Gastroesophageal sphincter (tissue), 3 donors: ENCODE measurements at regions not wholly inside any gene's neighbourhood (a gene's known extent, or its start where the extent isn't known, plus 50 kb on each side); places are given as distances from the start of the nearest gene placed in this dataset.

Experiments used
- EP300 ChIP-seq: sonication (generic); formaldehyde crosslinking; IDR thresholded peaks from one replicate; pipeline ENCODE4 v1.6.1; 2017; ENCODE audit warnings: antibody characterized with exemption, mild to moderate bottlenecking
- POLR2A ChIP-seq, 2 donors: fragments of 450-650 bp; IDR thresholded peaks; one replicate each; pipeline ENCODE4 v1.6.1; 2017; ENCODE audit warnings: antibody characterized with exemption in 2 of 2, mild to moderate bottlenecking in 2 of 2, moderate library complexity in 1 of 2
- TF ChIP-seq, protein P1 (sequence below), 4 experiments: fragments of 200-600 bp in 2 of 4; fragments of 450-650 bp in 2 of 4; sonication (generic) in 1 of 4; IDR thresholded peaks; one replicate each; pipeline ENCODE4 v1.5.1; 2017 to 2019; ENCODE audit warnings: antibody characterized with exemption in 4 of 4, mild to moderate bottlenecking in 2 of 4, moderate library complexity in 2 of 4

DNA sequence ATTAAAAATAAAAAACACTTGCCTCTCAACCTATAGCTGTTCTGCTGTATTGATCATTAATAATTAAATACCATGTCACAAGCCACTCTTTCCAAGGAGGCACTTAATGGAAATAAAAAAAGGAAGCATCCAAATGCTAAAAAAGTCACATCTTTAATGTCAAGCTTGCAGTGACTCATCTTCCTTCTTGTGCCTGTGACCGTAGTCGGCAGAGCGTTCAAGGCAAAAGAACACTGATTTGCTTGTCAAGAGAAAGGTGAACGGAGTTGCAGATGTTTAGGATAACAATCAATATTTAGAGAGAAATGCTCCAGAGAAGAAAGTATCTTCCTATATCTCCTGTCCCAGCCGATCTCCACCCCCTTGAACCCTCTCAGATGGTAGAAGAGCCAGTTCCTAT, 341.0 kb upstream of the OPRM1 start:
- TF ChIP-seq, protein P1, sequence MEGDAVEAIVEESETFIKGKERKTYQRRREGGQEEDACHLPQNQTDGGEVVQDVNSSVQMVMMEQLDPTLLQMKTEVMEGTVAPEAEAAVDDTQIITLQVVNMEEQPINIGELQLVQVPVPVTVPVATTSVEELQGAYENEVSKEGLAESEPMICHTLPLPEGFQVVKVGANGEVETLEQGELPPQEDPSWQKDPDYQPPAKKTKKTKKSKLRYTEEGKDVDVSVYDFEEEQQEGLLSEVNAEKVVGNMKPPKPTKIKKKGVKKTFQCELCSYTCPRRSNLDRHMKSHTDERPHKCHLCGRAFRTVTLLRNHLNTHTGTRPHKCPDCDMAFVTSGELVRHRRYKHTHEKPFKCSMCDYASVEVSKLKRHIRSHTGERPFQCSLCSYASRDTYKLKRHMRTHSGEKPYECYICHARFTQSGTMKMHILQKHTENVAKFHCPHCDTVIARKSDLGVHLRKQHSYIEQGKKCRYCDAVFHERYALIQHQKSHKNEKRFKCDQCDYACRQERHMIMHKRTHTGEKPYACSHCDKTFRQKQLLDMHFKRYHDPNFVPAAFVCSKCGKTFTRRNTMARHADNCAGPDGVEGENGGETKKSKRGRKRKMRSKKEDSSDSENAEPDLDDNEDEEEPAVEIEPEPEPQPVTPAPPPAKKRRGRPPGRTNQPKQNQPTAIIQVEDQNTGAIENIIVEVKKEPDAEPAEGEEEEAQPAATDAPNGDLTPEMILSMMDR (IDR thresholded peaks at IDR 0.05): no peak
- no peak for TF ChIP-seq POLR2A (IDR thresholded peaks at IDR 0.05)
- TF ChIP-seq EP300: no peak
